AG09309 (cell line): ENCODE measurements at regions not wholly inside any gene's neighbourhood (a gene's known extent, or its start where the extent isn't known, plus 50 kb on each side); places are given as distances from the start of the nearest gene placed in this dataset.
A peak's percentile ranks its signal among the peaks of the same experiment; 100 is the strongest.

Experiments used
- DNase-seq: peaks from one replicate; pipeline ENCODE4 v3.0.0-alpha.2; 2010; ENCODE audit warnings: low read depth
- H3K4me3 ChIP-seq: 2 replicates; pipeline ENCODE4 v1.5.1; 2011; ENCODE audit warnings: mild to moderate bottlenecking, low read depth, low read length, moderate library complexity; ENCODE audit not compliant: control insufficient read depth
- CTCF ChIP-seq: IDR thresholded peaks from 2 replicates; pipeline ENCODE4 v1.5.1; 2011; ENCODE audit warnings: mild to moderate bottlenecking, low read depth, low read length, inconsistent platforms; ENCODE audit not compliant: insufficient read depth, control insufficient read depth; ENCODE audit errors: missing control alignments

GRCh38 chr2:122636097-122636496 is 880.6 kb downstream of the TSN start:
- DNase-seq, result no peak
- no peak for TF ChIP-seq CTCF
- no peak overlapping the region for H3K4me3 ChIP-seq

GRCh38 chr2:122639176-122639575 is 883.7 kb downstream of the TSN start:
- H3K4me3 ChIP-seq, result no peak overlapping the region
- TF ChIP-seq CTCF, result no peak
- no peak for DNase-seq

GRCh38 chr2:122639711-122640110 is 884.3 kb downstream of the TSN start:
- no peak for DNase-seq
- TF ChIP-seq CTCF, result no peak
- H3K4me3 ChIP-seq, result no peak overlapping the region

GRCh38 chr2:122643725-122644329 is 888.4 kb downstream of the TSN start:
- no peak for TF ChIP-seq CTCF
- peak; percentile 8 for DNase-seq
- H3K4me3 ChIP-seq, result no peak overlapping the region

GRCh38 chr2:122651236-122651635 is 895.8 kb downstream of the TSN start:
- no peak for TF ChIP-seq CTCF
- H3K4me3 ChIP-seq, result no peak overlapping the region
- DNase-seq, result no peak

- no peak for DNase-seq
- TF ChIP-seq CTCF, result no peak
- H3K4me3 ChIP-seq, result no peak overlapping the region
Measured at GRCh38 chr2:122651780-122652179, 896.3 kb downstream of the TSN start.

GRCh38 chr2:122652670-122653069 is 897.2 kb downstream of the TSN start:
- no peak overlapping the region for H3K4me3 ChIP-seq
- TF ChIP-seq CTCF, result no peak
- DNase-seq, result no peak
